Central memory CD4-positive, alpha-beta T cell (primary cell): ENCODE measurements at regions not wholly inside any gene's neighbourhood (a gene's known extent, or its start where the extent isn't known, plus 50 kb on each side); places are given as distances from the start of the nearest gene placed in this dataset.
A peak's percentile ranks its signal among the peaks of the same experiment; 100 is the strongest.

ENCODE experiments used
- DNase-seq: peaks from one replicate; pipeline ENCODE4 v3.0.0; 2022

- no peak for DNase-seq
Observed at GRCh38 chr5:173767574-173768266, 120.4 kb upstream of the CPEB4 start.

- no peak for DNase-seq
Observed at GRCh38 chr5:173768267-173768806, 119.8 kb upstream of the CPEB4 start.

GRCh38 chr5:173768891-173769290, 119.3 kb upstream of the CPEB4 start:
- DNase-seq = no peak

GRCh38 chr5:173770637-173771036, 117.5 kb upstream of the CPEB4 start:
- DNase-seq = no peak

GRCh38 chr5:173771121-173771724, 116.9 kb upstream of the CPEB4 start:
- DNase-seq = no peak

GRCh38 chr5:173771725-173772383, 116.3 kb upstream of the CPEB4 start:
- no peak for DNase-seq

- DNase-seq = no peak
Observed at GRCh38 chr5:173772384-173773059, 115.6 kb upstream of the CPEB4 start.

- no peak for DNase-seq
Observed at GRCh38 chr5:173774271-173774761, 113.8 kb upstream of the CPEB4 start.

GRCh38 chr5:173775261-173776197, 112.6 kb upstream of the CPEB4 start:
- no peak for DNase-seq

- no peak for DNase-seq
Observed at GRCh38 chr5:173777149-173777548, 111.0 kb upstream of the CPEB4 start.

GRCh38 chr5:173777674-173778073, 110.5 kb upstream of the CPEB4 start:
- DNase-seq = no peak

- no peak for DNase-seq
Observed at GRCh38 chr5:173778152-173778782, 109.9 kb upstream of the CPEB4 start.

GRCh38 chr5:173778784-173779304, 109.3 kb upstream of the CPEB4 start:
- no peak for DNase-seq

GRCh38 chr5:173780235-173781234, 107.6 kb upstream of the CPEB4 start:
- no peak for DNase-seq

GRCh38 chr5:173781432-173781815, 106.7 kb upstream of the CPEB4 start:
- DNase-seq = no peak

GRCh38 chr5:173781816-173782670, 106.1 kb upstream of the CPEB4 start:
- peak; percentile 73 for DNase-seq

GRCh38 chr5:173782671-173783101, 105.5 kb upstream of the CPEB4 start:
- no peak for DNase-seq

- no peak for DNase-seq
Observed at GRCh38 chr5:173783371-173783770, 104.8 kb upstream of the CPEB4 start.

GRCh38 chr5:173785400-173785799, 102.7 kb upstream of the CPEB4 start:
- no peak for DNase-seq
